NCI-H748 treated with DMSO at 0.1 percent for 48 hours (cell line): ENCODE measurements at regions not wholly inside any gene's neighbourhood (a gene's known extent, or its start where the extent isn't known, plus 50 kb on each side); places are given as distances from the start of the nearest gene placed in this dataset.
"Not testable (repeated sequence)": the region's sequence is repeated elsewhere in the genome, so short reads cannot be mapped to it uniquely, and the experiment has no call there.

Experiments
- DNase-seq: peaks from one replicate; lab custom pipeline; 2025; lab: John Stamatoyannopoulos, UW

GRCh38 chr5:135156715-135157404, 122.8 kb upstream of the PITX1 start:
- DNase-seq: no peak

DNA sequence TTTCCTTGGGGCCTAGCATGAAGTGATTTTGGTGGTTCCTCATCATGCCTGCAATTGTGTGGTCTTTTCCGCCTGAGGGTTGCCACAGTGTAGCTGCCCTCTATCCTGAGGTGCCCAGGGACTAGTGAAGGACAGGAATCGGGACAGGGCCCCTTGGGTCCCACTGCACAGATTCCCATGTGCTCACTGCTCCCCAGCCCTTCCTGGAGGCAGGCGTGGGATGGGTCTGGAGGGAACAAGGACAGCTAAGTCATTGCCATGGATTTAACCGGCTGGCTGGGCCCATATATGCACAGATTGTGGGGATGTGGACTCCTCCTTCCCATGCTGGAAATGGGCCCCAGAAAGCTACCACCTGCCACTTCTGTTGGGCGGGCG, 122.3 kb upstream of the PITX1 start:
- no peak for DNase-seq

DNA sequence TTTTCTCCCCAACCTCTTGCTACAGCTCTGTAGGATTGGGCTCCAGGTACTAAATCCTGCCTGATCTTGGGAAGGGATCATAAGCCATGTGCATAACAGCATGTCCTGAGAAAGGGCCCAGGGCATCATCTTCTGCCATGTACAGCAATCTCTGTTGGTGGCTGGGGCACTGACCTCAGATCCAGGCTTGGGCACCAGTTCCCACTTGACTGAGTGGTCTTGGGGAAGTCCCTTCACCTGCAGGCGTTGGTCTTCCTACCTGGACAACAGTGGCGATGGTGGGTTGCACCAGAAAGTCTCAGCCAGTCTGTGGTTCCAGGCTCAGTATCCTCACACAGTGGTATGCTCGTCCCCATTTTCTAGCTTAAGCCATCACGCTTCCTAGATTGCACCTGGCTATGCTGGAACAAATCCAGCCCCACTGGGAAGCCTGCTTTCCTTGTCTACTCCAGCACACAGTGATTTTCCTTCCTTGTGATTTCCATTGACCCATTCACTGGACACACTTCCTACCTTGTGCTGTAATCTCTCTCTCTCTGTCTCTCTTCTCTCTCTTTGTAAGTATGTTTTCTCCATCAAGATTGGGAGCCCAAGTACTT, 121.7 kb upstream of the PITX1 start:
- no peak for DNase-seq

- no peak for DNase-seq
Measured at GRCh38 chr5:135154961-135155360, 120.9 kb upstream of the PITX1 start.

DNA sequence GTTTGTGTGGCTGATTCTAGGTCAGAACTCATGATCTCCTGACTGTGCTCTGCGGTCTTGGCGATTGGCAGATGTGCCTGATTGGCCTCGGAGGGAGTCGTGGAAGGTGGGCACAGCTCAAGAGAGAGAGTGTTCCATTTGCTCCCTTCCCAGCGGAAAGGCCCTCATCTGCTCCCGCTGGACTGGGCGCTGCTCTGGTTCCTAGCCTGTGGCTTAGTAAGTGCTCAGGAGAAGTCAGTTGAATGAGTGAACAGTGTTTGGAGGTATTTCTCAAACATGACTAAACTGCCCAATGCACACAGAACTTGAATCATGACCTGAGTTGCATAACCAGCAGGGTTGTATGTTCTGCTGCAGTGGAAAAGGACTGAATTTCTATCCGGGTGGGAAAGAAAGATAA, 120.2 kb upstream of the PITX1 start:
- no peak for DNase-seq

DNA sequence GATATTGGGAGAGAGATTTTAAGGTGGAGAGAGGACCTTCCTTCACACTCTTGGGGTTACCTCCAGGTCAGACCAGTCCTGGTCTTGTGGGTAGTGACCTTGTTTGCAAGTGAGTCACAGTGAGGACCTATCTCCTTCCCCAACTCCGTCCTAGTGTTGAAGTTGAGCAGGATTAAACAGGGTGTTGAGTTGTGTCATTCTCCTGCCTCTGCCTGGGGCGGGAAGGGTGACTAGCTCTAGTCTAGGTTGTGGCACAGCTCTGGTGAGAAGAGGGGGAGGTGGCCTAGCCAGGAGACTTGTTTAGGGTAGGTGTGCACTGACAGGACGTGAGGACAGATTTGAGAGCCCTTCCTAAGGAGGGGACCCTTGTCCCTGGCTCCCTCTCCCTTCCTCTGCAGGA, 119.6 kb upstream of the PITX1 start:
- no peak for DNase-seq

GRCh38 chr5:135153259-135153658, 119.2 kb upstream of the PITX1 start:
- DNase-seq: no peak

GRCh38 chr5:135151660-135152059, 117.6 kb upstream of the PITX1 start:
- DNase-seq: not testable (repeated sequence)

- no peak for DNase-seq
Measured at GRCh38 chr5:135151256-135151655, 117.2 kb upstream of the PITX1 start.

DNA sequence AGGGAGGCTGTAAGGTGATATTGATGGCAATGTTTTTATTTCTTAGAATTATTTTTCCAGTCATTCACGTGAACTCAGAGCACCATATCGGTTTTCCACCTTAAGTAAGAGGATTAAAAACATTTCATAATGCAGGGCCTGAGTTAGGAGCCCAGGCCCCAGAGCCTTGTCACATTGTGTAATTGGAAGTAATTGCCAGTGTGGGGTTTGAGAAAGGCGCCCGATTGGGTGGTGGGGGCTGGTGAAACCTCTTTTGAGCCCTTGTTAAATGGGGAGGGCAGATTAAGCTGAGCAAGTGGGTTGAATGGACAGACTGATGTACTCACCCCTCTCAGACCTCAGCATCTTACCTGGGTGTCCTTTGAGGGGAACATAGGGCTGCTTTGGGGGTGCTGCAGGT, 116.7 kb upstream of the PITX1 start:
- no peak for DNase-seq

- DNase-seq: no peak
Measured at GRCh38 chr5:135149956-135150723, 116.1 kb upstream of the PITX1 start.

GRCh38 chr5:135149229-135149955, 115.4 kb upstream of the PITX1 start:
- DNase-seq: no peak

DNA sequence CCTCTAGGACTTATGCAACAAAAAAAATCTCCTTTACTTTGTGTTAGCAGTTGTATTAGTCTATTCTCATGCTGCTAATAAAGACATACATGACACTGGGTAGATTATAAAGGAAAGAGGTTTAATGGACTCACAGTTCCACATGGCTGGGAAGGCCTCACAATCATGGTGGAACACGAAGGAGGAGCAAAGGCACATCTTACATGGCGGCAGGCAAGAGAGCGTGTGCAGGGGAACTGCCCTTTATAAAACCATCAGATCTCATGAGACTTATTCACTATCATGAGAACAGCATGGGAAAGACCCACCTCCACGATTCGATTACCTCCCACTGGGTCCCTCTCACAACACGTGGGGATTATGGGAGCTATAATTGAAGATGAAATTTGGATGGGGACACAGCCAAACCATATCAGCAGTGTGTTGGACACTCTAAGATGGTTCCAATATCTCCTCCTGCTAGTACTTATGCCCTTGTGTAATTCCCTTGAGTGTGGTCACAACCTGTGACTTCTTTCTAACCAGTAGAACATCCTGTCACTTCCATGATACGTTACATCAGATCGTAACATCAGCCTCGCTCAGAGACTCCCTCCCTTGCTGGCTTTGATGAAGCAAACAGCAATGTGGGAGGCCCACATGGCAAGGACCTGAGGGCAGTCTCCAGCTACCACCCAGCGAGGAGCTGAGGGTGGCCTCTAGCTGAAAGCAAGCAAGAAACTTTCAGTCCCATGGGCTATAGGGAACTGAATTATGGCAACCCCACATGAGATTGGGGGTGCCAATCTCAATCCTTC, 113.5 kb upstream of the PITX1 start:
- DNase-seq: no peak

GRCh38 chr5:135145985-135146384, 112.0 kb upstream of the PITX1 start:
- no peak for DNase-seq

- not testable (repeated sequence) for DNase-seq
Measured at GRCh38 chr5:135143682-135144081, 109.7 kb upstream of the PITX1 start.

DNA sequence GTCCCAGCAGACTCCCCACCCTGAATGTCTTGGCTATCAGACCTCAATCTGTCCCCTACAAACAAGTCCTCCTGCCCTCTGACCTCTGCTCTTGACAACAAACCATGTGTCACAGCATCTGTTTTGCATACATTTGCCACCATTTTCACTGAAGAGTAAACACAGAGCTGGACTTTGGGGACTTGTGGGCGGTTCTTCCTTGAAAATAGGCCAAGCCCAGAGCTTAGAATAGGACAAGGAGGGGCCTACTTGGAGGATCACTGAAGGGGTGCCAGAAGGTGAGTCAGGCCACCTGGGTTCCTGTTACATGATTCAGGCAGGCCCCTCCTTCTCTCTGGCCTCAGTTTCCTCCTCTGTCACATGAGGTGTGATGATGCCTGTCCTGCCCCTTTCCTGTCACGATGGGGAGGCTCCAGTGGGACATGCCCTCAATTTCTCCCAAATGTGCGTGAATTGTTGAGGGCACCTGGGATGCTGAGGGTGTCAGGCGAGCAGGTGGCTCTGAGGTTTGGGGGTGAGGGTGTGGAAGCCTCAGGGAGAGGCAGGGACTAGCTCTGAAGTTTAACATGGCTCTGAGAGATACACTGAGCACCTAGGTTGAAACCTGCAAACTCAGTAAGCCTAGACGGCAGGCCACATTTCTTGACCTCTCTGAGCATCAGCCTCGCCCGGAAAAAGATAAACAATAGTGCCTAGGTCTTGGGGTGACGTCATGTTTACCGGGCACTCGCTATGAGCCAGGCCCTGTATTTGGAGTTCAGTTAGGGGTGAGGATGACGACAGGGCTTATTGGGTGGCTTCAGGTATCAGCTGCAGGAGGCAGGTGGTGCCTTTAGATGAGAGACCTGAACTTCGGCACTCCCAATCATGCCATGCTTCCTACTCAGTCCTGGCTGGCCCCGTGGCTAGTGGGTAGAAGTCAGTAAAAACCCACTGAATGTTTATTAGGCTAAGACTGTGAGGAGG, 107.6 kb upstream of the PITX1 start:
- no peak for DNase-seq

DNA sequence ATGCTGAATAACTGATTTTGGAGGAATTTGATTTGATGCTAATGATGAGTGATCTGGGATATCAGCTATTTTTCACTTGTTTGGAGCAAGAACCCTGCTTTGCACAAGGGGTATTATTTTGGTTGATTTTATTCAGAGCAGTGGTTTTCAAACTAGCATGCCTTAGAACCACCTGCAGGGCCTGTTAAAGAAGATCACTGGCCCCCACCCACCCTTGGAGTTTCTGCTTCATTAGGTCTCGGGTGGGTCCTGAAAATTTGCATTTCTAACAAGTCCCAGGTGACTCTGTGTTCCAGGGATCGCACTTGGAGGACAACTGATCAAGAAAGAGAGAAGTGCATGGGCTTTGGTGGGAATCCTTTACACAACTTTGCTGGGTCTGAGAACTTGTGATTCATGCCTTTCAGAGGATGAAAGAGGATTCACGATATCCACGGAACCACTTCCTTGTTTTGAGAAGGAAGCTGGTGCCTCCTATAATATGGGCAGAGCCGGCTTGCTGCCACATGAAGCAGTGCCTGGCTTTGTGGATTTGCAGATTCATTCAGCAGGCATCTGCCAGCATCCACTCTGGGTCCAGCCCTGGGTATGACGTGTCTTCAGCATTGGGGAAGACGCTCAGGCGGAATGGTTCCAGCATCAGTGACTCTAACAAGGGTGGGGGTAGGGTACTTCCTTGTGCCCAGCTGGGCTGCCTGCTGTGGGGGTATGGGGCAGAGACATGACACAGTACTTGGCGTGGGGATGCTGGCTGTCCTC, 106.6 kb upstream of the PITX1 start:
- no peak for DNase-seq

DNA sequence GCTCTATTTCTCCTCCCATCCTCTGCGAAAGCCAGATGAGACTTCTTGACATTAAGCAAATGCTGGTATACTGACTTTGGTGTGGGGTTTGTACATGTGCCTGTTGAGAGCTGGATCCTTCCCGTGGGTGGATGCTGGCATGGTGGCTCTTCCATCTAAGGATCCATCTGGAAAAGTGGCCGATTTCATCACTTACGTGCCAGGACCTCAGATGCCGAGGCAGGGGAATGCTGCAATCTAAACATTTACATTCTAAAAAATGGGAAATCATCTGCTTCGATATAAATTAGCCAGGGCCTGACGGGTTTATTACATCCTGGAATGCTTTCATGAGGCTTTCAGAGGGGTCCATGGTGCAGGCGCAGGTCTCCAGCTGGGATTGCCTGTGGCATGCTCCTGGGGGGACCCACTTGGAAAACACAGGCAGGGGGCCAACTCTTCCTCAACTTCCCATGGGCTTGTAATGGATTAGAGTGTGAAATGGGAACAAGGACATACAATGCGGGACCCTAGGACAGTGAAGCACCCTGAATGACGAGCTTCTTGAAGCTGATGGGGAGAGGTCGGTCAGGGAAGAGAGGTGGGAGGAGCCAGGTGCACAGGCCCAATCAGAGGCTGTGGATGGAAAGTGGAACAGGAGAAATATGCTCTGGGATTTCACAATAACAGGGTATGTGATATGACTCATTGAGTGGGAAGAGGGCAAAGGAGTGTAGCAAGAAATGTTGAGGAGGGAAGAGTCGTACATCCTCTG, 105.5 kb upstream of the PITX1 start:
- DNase-seq: no peak
